ENCODE measurements at regions not wholly inside any gene's neighbourhood (a gene's known extent, or its start where the extent isn't known, plus 50 kb on each side); places are given as distances from the start of the nearest gene placed in this dataset.
"Not testable (repeated sequence)": the region's sequence is repeated elsewhere in the genome, so short reads cannot be mapped to it uniquely, and the experiment has no call there.

DNA sequence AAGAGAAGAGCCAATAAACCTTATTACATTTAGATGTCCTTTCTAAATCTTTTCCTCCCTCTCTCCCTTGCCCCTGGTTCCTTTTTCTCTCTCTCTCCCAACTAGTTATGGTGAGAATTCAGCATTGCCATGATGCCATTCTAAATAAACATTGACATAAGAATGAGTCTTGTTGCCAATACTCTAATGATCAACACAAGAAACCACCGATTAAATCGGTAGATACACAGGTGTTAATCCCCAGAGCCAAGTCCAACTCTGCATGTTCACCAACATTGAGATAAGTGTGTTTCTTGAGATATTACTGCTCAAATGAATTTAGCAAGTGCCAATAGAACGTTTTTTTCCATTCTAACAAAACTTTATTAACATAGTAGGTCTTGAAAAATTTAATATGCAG is 412.1 kb downstream of the KCNJ2 start:
- H3K27ac ChIP-seq, result no peak overlapping the region
- TF ChIP-seq ZFX (IDR thresholded peaks at IDR 0.05), result no peak
- TF ChIP-seq, protein P1, sequence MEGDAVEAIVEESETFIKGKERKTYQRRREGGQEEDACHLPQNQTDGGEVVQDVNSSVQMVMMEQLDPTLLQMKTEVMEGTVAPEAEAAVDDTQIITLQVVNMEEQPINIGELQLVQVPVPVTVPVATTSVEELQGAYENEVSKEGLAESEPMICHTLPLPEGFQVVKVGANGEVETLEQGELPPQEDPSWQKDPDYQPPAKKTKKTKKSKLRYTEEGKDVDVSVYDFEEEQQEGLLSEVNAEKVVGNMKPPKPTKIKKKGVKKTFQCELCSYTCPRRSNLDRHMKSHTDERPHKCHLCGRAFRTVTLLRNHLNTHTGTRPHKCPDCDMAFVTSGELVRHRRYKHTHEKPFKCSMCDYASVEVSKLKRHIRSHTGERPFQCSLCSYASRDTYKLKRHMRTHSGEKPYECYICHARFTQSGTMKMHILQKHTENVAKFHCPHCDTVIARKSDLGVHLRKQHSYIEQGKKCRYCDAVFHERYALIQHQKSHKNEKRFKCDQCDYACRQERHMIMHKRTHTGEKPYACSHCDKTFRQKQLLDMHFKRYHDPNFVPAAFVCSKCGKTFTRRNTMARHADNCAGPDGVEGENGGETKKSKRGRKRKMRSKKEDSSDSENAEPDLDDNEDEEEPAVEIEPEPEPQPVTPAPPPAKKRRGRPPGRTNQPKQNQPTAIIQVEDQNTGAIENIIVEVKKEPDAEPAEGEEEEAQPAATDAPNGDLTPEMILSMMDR (conservative IDR thresholded peaks at IDR 0.05), result no peak

DNA sequence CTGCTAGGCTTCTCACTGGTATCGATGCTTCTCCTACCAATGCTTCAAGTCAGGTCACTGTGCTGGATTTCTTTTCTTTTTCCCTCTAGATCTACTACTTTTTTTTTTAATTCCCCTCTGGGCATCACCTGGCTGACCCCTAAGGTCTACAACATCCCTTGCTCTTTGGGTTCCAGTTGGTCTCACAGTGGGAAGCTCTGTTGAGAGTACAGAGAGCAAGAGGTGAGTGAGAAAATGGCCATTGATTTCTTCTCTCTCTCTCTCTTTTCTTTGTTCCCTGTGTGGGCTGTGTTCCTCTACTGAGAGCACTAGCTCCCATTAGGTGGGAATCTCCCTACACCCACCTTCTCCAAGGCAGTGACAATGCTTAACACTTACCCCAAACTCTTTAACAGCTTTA is 413.4 kb downstream of the KCNJ2 start:
- TF ChIP-seq, protein P1 (conservative IDR thresholded peaks at IDR 0.05), result no peak
- H3K27ac ChIP-seq, result no peak overlapping the region

DNA sequence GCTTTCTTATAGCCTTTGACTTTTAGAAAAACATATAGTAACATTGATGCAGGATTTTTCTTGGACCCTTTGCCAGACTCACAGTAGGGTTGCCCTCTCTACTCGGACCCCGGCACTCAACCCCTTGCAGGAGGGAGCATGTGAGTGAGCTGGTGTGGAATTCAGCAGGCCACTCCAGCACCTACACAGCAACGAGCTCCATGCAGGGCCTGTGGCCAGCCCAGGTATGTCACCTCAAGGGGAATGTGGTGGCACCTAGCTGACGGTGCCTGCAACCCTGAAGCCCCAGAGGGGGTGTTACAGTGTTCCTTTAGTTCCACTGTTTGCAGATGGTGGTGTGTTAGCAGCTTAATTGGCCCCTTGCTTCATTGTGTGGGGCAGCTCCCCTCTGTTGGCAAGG is 414.9 kb downstream of the KCNJ2 start:
- H3K27ac ChIP-seq, result no peak overlapping the region
- TF ChIP-seq, protein P1 (conservative IDR thresholded peaks at IDR 0.05), result no peak
- TF ChIP-seq ZFX (IDR thresholded peaks at IDR 0.05), result no peak

DNA sequence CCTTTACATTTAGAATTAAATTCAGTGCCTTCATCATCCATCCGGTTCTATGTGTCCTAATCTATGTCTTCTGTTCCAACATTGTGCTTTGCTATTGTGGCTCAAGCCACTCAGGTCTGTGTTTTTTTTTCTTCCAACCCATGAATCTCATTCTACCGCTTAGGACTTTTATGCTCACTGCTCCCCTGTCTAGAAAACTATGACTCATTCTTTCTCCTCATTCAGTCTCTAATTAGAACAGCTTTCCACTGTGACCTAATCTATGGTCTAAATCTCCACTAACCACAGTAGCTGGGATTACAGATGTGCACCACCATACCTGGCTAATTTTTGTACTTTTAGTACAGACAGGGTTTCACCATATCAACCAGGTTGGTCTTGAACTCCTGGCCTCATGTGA is 418.7 kb downstream of the KCNJ2 start:
- TF ChIP-seq, protein P1 (conservative IDR thresholded peaks at IDR 0.05), result no peak
- TF ChIP-seq ZFX (IDR thresholded peaks at IDR 0.05), result no peak
- no peak overlapping the region for H3K27ac ChIP-seq

DNA sequence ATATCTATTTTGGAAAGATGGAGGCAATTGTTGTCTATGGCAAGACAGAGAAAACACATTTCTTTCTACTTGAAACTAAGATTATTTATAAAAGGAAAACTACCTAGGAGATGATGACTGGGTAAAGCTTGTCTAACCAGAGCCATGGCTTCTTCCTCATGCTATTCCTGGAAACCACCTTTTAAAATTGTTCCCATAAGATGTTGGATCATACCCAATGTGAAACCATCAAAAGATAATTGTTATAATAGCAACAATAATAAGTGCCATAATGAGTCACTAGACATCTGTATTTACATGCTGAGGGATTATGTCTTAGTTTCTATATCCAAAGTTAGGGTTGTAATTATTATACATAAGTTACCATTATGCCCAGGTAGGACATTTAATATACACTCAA is 428.4 kb downstream of the KCNJ2 start:
- no peak for TF ChIP-seq ZFX (IDR thresholded peaks at IDR 0.05)
- TF ChIP-seq, protein P1 (conservative IDR thresholded peaks at IDR 0.05), result no peak
- H3K27ac ChIP-seq, result no peak overlapping the region

DNA sequence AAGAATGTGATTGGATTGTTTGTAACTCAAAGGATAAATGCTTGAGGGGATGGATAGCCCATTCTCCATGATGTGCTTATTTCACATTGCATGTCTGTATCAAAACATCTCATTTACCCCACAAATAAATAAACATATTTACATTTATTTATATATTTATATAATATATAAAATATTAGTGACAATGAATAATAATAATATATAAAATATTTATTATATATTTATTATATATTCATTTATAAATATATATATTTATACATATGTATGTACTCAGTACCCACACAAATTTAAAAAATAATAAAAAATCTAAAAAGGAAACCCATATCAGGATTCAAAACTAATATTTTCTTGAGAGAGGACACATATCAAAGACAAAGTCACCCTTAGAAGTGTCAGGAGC is 429.9 kb downstream of the KCNJ2 start:
- TF ChIP-seq, protein P1 (conservative IDR thresholded peaks at IDR 0.05), result no peak
- TF ChIP-seq ZFX (IDR thresholded peaks at IDR 0.05), result no peak
- no peak overlapping the region for H3K27ac ChIP-seq

DNA sequence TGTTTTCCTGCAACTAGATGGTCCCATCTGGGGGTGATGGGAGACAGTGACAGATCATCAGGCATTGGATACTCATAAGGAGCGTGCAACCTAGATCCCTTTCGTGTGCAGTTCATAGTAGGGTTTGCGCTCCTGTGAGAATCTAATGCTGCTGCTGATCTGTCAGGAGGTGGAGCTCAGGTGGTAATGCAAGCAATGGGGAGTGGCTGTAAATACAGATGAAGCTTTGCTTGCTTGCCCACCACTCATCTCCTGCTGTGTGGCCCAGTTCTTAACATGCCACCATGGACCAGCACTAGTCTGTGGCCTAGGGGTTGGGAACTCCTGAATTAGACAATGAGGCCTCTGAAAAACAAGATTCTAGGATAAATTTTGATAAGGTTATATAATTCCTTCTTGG is 430.6 kb downstream of the KCNJ2 start:
- H3K27ac ChIP-seq, result not testable (repeated sequence)

DNA sequence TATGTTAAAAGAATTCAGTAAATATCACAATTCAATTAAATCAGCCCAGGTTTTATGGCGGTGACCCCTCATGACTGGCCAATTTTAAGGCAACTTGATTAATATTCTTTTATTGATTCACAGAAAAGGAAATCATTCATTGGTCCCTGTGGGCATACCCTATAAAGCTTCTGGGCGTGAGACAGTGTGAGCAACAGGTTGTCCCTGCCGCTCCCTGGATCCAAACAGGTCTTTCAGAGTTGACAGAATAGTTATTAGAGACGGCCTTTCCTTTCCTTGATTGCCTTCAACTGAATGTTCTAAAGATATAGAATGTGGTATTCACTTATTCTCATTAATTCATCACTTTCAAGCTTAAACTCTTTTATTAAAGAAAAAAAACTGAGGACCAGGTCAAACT is 433.9 kb downstream of the KCNJ2 start:
- no peak for TF ChIP-seq ZFX (IDR thresholded peaks at IDR 0.05)
- TF ChIP-seq, protein P1 (conservative IDR thresholded peaks at IDR 0.05), result no peak
- no peak overlapping the region for H3K27ac ChIP-seq
